ENCODE measurements at regions not wholly inside any gene's neighbourhood (a gene's known extent, or its start where the extent isn't known, plus 50 kb on each side); places are given as distances from the start of the nearest gene placed in this dataset.

DNA sequence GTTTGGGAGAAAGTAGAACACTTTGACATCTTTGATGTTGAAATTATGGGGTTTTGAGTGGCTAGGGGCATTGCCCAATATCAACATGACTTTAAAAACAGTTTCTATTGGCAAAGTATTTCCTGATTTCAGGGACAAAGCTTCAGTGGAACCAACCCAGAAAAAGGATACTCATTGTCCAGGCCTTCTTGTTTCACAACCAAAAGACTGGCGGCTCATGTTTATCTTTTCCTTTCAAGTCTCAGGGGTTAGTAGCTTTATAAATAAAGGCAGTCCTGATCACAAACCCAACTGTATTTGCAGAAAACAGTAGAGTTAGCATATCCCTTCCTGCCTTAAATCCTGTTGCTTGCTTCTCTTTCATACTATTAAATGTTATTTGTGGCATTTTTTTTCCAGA, 119.1 kb downstream of the SLITRK2 start:
- TF ChIP-seq, protein P1, sequence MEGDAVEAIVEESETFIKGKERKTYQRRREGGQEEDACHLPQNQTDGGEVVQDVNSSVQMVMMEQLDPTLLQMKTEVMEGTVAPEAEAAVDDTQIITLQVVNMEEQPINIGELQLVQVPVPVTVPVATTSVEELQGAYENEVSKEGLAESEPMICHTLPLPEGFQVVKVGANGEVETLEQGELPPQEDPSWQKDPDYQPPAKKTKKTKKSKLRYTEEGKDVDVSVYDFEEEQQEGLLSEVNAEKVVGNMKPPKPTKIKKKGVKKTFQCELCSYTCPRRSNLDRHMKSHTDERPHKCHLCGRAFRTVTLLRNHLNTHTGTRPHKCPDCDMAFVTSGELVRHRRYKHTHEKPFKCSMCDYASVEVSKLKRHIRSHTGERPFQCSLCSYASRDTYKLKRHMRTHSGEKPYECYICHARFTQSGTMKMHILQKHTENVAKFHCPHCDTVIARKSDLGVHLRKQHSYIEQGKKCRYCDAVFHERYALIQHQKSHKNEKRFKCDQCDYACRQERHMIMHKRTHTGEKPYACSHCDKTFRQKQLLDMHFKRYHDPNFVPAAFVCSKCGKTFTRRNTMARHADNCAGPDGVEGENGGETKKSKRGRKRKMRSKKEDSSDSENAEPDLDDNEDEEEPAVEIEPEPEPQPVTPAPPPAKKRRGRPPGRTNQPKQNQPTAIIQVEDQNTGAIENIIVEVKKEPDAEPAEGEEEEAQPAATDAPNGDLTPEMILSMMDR (IDR thresholded peaks at IDR 0.05; ENCODE audit: control extremely low read depth in 1 of 3, insufficient read depth in 1 of 3, low read depth in 1 of 3, low read length in 3 of 3) = no peak
- TF ChIP-seq POLR2AphosphoS5 (IDR thresholded peaks at IDR 0.05; ENCODE audit: low read depth, low read length) (no peak), YY1 (IDR thresholded peaks at IDR 0.05; ENCODE audit: low read depth, low read length) (no peak), EZH2 (IDR thresholded peaks at IDR 0.05; ENCODE audit: low read depth, low read length, severe bottlenecking) (no peak), TBP (IDR thresholded peaks at IDR 0.05; ENCODE audit: low read depth, low read length) (no peak), GABPA (IDR thresholded peaks at IDR 0.05; ENCODE audit: borderline replicate concordance, insufficient read depth, low read length) (no peak)
